IPS-18c (cell line): ENCODE measurements at regions not wholly inside any gene's neighbourhood (a gene's known extent, or its start where the extent isn't known, plus 50 kb on each side); places are given as distances from the start of the nearest gene placed in this dataset.

Experiments used
- H3K4me3 ChIP-seq: 2 replicates; pipeline ENCODE4 v1.7.0; 2013; ENCODE audit warnings: low read depth, mild to moderate bottlenecking, low read length, moderate library complexity; ENCODE audit not compliant: insufficient read depth
- H3K9me3 ChIP-seq: one replicate; pipeline ENCODE4 v1.6.1; 2013; ENCODE audit warnings: mild to moderate bottlenecking, low read length, moderate library complexity; ENCODE audit not compliant: control insufficient read depth, insufficient read depth

- Histone ChIP-seq H3K9me3 (no peaks in the 10 kb centered on the region), H3K4me3 (no peak overlapping the region)
Observed at GRCh38 chrX:113033966-113034680, 193.5 kb upstream of the AMOT start.

- Histone ChIP-seq H3K9me3 (no peaks in the 10 kb centered on the region), H3K4me3 (no peak overlapping the region)
Observed at GRCh38 chrX:113019958-113020357, 179.3 kb upstream of the AMOT start.

GRCh38 chrX:113009837-113010236 is 169.2 kb upstream of the AMOT start:
- H3K9me3 ChIP-seq, result no peaks in the 10 kb centered on the region
- H3K4me3 ChIP-seq, result no peak overlapping the region

- Histone ChIP-seq H3K9me3 (no peaks in the 10 kb centered on the region), H3K4me3 (no peak overlapping the region)
Observed at GRCh38 chrX:113009029-113009428, 168.4 kb upstream of the AMOT start.

GRCh38 chrX:113001836-113002235 is 161.2 kb upstream of the AMOT start:
- Histone ChIP-seq H3K4me3 (no peak overlapping the region), H3K9me3 (no peaks in the 10 kb centered on the region)

GRCh38 chrX:112997991-112998390 is 157.4 kb upstream of the AMOT start:
- H3K4me3 ChIP-seq, result no peak overlapping the region
- no peaks in the 10 kb centered on the region for H3K9me3 ChIP-seq

- Histone ChIP-seq H3K9me3 (no peaks in the 10 kb centered on the region), H3K4me3 (no peak overlapping the region)
Observed at GRCh38 chrX:112991801-112992200, 151.2 kb upstream of the AMOT start.

- Histone ChIP-seq H3K4me3 (no peak overlapping the region), H3K9me3 (no peaks in the 10 kb centered on the region)
Observed at GRCh38 chrX:112979879-112980278, 139.2 kb upstream of the AMOT start.

- Histone ChIP-seq H3K4me3 (no peak overlapping the region), H3K9me3 (no peaks in the 10 kb centered on the region)
Observed at GRCh38 chrX:112968351-112969133, 127.9 kb upstream of the AMOT start.

GRCh38 chrX:112967903-112968302 is 127.3 kb upstream of the AMOT start:
- Histone ChIP-seq H3K9me3 (no peaks in the 10 kb centered on the region), H3K4me3 (no peak overlapping the region)

- Histone ChIP-seq H3K4me3 (no peak overlapping the region), H3K9me3 (no peaks in the 10 kb centered on the region)
Observed at GRCh38 chrX:112967341-112967740, 126.7 kb upstream of the AMOT start.

GRCh38 chrX:112961981-112962380 is 121.3 kb upstream of the AMOT start:
- Histone ChIP-seq H3K9me3 (no peaks in the 10 kb centered on the region), H3K4me3 (no peak overlapping the region)

GRCh38 chrX:112947981-112948615 is 107.5 kb upstream of the AMOT start:
- H3K4me3 ChIP-seq, result no peak overlapping the region
- H3K9me3 ChIP-seq, result no peaks in the 10 kb centered on the region

GRCh38 chrX:112946227-112946626 is 105.6 kb upstream of the AMOT start:
- Histone ChIP-seq H3K4me3 (no peak overlapping the region), H3K9me3 (no peaks in the 10 kb centered on the region)

- no peak overlapping the region for H3K4me3 ChIP-seq
Observed at GRCh38 chrX:112945826-112946225, 105.2 kb upstream of the AMOT start.

GRCh38 chrX:112941209-112941837 is 100.7 kb upstream of the AMOT start:
- H3K4me3 ChIP-seq, result no peak overlapping the region
- no peaks in the 10 kb centered on the region for H3K9me3 ChIP-seq

More at GRCh38 chrX:112945826-112946225, 105.2 kb upstream of the AMOT start:
- H3K9me3 ChIP-seq, result no peaks in the 10 kb centered on the region

GRCh38 chrX:112935029-112935428 is 94.4 kb upstream of the AMOT start:
- Histone ChIP-seq H3K9me3 (no peaks in the 10 kb centered on the region), H3K4me3 (no peak overlapping the region)

GRCh38 chrX:112931900-112932299 is 91.3 kb upstream of the AMOT start:
- H3K9me3 ChIP-seq, result no peaks in the 10 kb centered on the region

More at GRCh38 chrX:112931900-112932299, 91.3 kb upstream of the AMOT start:
- no peak overlapping the region for H3K4me3 ChIP-seq
